Cardiac muscle cell (in vitro differentiated cells and primary cell): ENCODE measurements at regions not wholly inside any gene's neighbourhood (a gene's known extent, or its start where the extent isn't known, plus 50 kb on each side); places are given as distances from the start of the nearest gene placed in this dataset.

Experiments used
- DNase-seq, 2 donors: peaks; one replicate each; pipeline versions ENCODE4 v3.0.0 to v3.0.0-alpha.2; 2010 to 2017; ENCODE audit warnings: low read depth in 1 of 2, low spot score in 1 of 2
- H3K27ac ChIP-seq: fragments of 200-600 bp; sonication (generic); 2 replicates; pipeline ENCODE4 v1.5.1; 2016
- H3K27me3 ChIP-seq: fragments of 200-600 bp; sonication (generic); 2 replicates; pipeline ENCODE4 v1.6.0; 2016; ENCODE audit warnings: control low read depth
- H3K36me3 ChIP-seq: fragments of 200-600 bp; sonication (generic); 2 replicates; pipeline ENCODE4 v1.5.1; 2016; ENCODE audit warnings: control low read depth
- H3K4me1 ChIP-seq: fragments of 200-600 bp; sonication (generic); 2 replicates; pipeline ENCODE4 v1.8.1; 2017; ENCODE audit warnings: low read depth, mild to moderate bottlenecking, mixed run types
- H3K4me3 ChIP-seq: fragments of 200-600 bp; sonication (generic); 2 replicates; pipeline ENCODE4 v1.5.1; 2016; ENCODE audit warnings: mild to moderate bottlenecking
- H3K9me3 ChIP-seq: fragments of 200-600 bp; sonication (generic); 2 replicates; pipeline ENCODE4 v1.5.1; 2017; ENCODE audit warnings: low read depth, mild to moderate bottlenecking, control low read depth
- CTCF ChIP-seq: IDR thresholded peaks from 2 replicates; pipeline ENCODE4 v1.5.1; 2012; ENCODE audit warnings: low read depth, mild to moderate bottlenecking, low read length

DNA sequence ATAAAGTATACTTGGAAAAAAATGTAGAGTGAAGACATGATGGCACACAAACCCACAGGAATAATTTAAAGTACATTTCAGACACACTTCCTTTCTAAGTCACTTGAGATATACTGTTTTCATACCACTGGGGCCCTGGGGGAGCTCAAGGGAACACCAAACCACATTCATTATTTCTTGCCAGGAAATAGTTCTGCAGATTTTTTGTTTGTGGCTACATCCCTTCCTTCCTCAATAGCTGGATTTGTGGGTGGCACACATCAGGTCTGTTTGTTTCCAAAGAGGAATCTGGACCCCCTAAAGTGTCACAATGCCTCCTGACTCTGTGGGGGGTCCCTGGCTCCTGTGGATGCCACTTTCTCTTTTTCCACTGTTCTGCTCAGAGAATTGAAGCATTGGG, 153.5 kb upstream of the COL8A1 start:
- no peak for TF ChIP-seq CTCF
- peak in 1 of 2 donors; percentile 85 for DNase-seq
- Histone ChIP-seq H3K27ac (no peak overlapping the region), H3K36me3 (no peaks in the 10 kb centered on the region), H3K27me3 (no peaks in the 10 kb centered on the region), H3K4me1 (no peaks in the 10 kb centered on the region), H3K4me3 (no peak overlapping the region), H3K9me3 (no peaks in the 10 kb centered on the region)

DNA sequence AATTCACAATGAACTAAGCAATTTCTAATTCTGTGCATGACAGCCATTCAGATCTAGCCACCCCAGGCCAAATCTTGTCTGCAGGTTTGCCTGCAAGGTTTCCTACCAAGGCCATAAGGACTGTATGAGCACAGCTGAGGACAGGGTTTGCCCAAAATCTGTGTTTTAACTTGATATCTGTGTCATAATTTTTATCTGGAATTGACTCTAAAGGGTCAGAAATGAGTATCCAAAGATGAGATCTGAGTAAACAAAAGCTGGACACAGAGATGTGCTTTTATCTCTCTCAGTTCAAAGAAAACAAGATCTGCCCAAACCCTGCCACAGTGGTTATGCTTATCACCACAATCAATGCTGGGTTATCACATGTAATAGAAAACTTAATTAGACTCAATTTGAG, 154.6 kb upstream of the COL8A1 start:
- H3K4me3 ChIP-seq = no peak overlapping the region
- H3K27ac ChIP-seq = no peak overlapping the region
- H3K9me3 ChIP-seq = no peaks in the 10 kb centered on the region
- no peak for TF ChIP-seq CTCF
- H3K27me3 ChIP-seq = no peaks in the 10 kb centered on the region
- DNase-seq = no peak
- no peaks in the 10 kb centered on the region for H3K36me3 ChIP-seq
- H3K4me1 ChIP-seq = no peaks in the 10 kb centered on the region

DNA sequence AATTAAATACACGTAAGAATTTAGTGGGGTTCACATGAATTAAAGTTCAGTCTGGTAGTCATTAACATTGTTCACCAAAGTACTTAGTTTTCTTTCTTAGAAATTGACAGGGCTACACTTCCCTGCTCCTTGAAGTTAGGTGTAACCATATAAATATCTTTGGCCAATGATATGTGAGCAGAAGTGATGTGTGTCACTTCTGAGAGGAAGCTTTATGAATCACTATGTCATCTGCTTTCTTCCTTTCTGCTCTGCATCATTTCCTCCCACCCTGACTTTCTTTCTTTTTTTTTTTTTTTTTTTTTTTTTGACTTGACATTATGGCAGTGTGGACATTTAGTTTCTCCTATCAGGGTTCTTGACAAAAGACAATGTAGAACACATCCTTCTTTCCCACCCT, 156.2 kb upstream of the COL8A1 start:
- H3K4me3 ChIP-seq = no peak overlapping the region
- no peak for TF ChIP-seq CTCF

DNA sequence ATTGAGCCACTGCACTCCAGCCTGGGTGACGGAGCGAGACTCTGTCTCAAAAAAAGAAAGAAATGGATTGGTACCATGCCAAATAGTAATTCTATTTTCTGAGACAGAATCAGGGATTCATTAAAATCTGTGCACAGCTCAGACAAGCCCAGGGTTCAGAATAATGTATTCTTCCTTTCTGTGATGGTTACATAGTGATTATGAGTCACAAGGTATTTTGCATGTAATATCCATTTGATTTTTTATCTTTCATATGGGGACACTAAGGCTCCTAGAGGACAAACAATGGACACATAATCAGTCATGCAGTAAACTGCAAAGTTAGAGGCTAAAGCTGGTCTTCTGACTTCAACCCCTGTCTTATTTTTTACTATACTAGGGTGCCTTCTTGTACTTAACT, 156.8 kb upstream of the COL8A1 start:
- no peaks in the 10 kb centered on the region for H3K9me3 ChIP-seq
- no peak for TF ChIP-seq CTCF
- H3K4me3 ChIP-seq = no peak overlapping the region
- H3K36me3 ChIP-seq = no peaks in the 10 kb centered on the region
- no peak overlapping the region for H3K27ac ChIP-seq
- no peaks in the 10 kb centered on the region for H3K4me1 ChIP-seq
- DNase-seq = no peak
- H3K27me3 ChIP-seq = no peaks in the 10 kb centered on the region

More for the DNA sequence above, 156.2 kb upstream of the COL8A1 start:
- no peaks in the 10 kb centered on the region for H3K9me3 ChIP-seq
- H3K4me1 ChIP-seq = no peaks in the 10 kb centered on the region
- no peak overlapping the region for H3K27ac ChIP-seq
- no peak for DNase-seq
- no peaks in the 10 kb centered on the region for H3K27me3 ChIP-seq
- H3K36me3 ChIP-seq = no peaks in the 10 kb centered on the region

- no peak overlapping the region for H3K4me3 ChIP-seq
- no peaks in the 10 kb centered on the region for H3K27me3 ChIP-seq
- no peak overlapping the region for H3K27ac ChIP-seq
- no peaks in the 10 kb centered on the region for H3K4me1 ChIP-seq
- no peak for DNase-seq
- no peak for TF ChIP-seq CTCF
- no peaks in the 10 kb centered on the region for H3K9me3 ChIP-seq
- no peaks in the 10 kb centered on the region for H3K36me3 ChIP-seq
Measured at GRCh38 chr3:99479768-99480167, 158.6 kb upstream of the COL8A1 start.

GRCh38 chr3:99477650-99478049, 160.7 kb upstream of the COL8A1 start:
- Histone ChIP-seq H3K27me3 (no peaks in the 10 kb centered on the region), H3K9me3 (no peaks in the 10 kb centered on the region), H3K36me3 (no peaks in the 10 kb centered on the region), H3K4me3 (no peak overlapping the region), H3K4me1 (no peaks in the 10 kb centered on the region), H3K27ac (no peak overlapping the region)
- no peak for TF ChIP-seq CTCF
- DNase-seq = no peak
